ENCODE measurements at regions not wholly inside any gene's neighbourhood (a gene's known extent, or its start where the extent isn't known, plus 50 kb on each side); places are given as distances from the start of the nearest gene placed in this dataset.

DNA sequence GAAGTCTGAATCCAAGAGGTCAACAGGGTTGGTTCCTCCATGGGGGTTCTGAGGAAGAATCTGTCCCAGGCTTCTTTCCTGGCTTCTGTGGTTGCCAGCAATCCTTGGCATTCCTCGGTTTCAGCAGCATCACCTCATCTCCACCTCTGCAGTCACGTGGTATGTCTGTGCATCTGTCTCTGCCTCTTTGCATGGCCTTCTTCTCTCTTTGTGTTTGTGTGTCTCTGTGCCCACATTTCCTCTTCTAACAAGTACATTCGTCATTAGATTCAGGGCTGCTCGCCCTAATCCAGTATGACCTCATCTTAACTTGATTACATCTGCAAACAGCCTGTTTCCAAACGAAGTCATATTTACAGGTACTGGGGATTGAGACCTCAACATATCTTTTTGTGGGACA lies 114.0 kb downstream of the BCOR start:
- Histone ChIP-seq H3K18ac (ENCODE audit: low read depth, low read length) (no peak overlapping the region), H3K79me1 (ENCODE audit: low read depth in 1 of 2, low read length in 2 of 2) (no peaks in the 10 kb centered on the region), H3K4me1 (ENCODE audit: control insufficient read depth, insufficient read depth, low read length) (no peaks in the 10 kb centered on the region; the same call in 1 of the 2 replicates), H2BK120ac (ENCODE audit: low read depth, low read length) (no peak overlapping the region), H3K4ac (ENCODE audit: low read depth, low read length) (no peak overlapping the region), H3K36me3 (ENCODE audit: control insufficient read depth, insufficient read depth, low read length) (no peaks in the 10 kb centered on the region), H3K14ac (replicated peaks; ENCODE audit: low read depth, low read length) (no peak overlapping the region), H3K9me3 (ENCODE audit: control insufficient read depth, insufficient read depth, low read length) (peaks cover 2% of the 10 kb centered on the region; the same call in 1 of the 2 replicates), H3K4me3 (ENCODE audit: insufficient read depth, low read depth, low read length) (no peak overlapping the region), H2BK15ac (ENCODE audit: low read depth, low read length) (no peak overlapping the region), H4K8ac (ENCODE audit: low read depth in 2 of 2, low read length in 2 of 2) (no peak overlapping the region), H3K27ac (ENCODE audit: insufficient read depth, low read length) (no peak overlapping the region), H2AFZ (replicated peaks; ENCODE audit: low read length, poor library complexity) (no peak overlapping the region), H3K27me3 (ENCODE audit: control insufficient read depth, insufficient read depth, low read length) (peaks cover 17% of the 10 kb centered on the region), H4K91ac (ENCODE audit: insufficient read depth, low read depth, low read length) (no peak overlapping the region), H3K23ac (ENCODE audit: low read depth, low read length) (no peak overlapping the region), H2BK5ac (ENCODE audit: low read depth, low read length, poor library complexity, severe bottlenecking) (no peak overlapping the region), H3K9me1 (ENCODE audit: insufficient read depth, low read length) (no peaks in the 10 kb centered on the region), H3K56ac (ENCODE audit: extremely low read depth, insufficient read depth, low read length) (no peak overlapping the region), H2BK20ac (ENCODE audit: low read depth, low read length) (no peak overlapping the region), H4K5ac (ENCODE audit: low read depth, low read length) (no peak overlapping the region), H3K9ac (ENCODE audit: low read depth, low read length) (no peak overlapping the region), H2AK5ac (ENCODE audit: low read depth, low read length) (no peak overlapping the region), H2AK9ac (replicated peaks; ENCODE audit: low read depth, low read length, poor library complexity) (no peak overlapping the region), H4K20me1 (ENCODE audit: insufficient read depth, low read length) (no peaks in the 10 kb centered on the region), H3K4me2 (ENCODE audit: low read depth, low read length) (no peak overlapping the region)
- no TSS peak for BruUV-seq (replicated peaks)
- ChIA-PET POLR2A (ENCODE audit: unreplicated experiment) (no interaction called here), CTCF (no interaction called here)
- ATAC-seq (ENCODE audit: low read depth) (no peak; the same call in 1 of the 2 replicates), DNase-seq (peak; percentile 31)
- TF ChIP-seq, protein P1, sequence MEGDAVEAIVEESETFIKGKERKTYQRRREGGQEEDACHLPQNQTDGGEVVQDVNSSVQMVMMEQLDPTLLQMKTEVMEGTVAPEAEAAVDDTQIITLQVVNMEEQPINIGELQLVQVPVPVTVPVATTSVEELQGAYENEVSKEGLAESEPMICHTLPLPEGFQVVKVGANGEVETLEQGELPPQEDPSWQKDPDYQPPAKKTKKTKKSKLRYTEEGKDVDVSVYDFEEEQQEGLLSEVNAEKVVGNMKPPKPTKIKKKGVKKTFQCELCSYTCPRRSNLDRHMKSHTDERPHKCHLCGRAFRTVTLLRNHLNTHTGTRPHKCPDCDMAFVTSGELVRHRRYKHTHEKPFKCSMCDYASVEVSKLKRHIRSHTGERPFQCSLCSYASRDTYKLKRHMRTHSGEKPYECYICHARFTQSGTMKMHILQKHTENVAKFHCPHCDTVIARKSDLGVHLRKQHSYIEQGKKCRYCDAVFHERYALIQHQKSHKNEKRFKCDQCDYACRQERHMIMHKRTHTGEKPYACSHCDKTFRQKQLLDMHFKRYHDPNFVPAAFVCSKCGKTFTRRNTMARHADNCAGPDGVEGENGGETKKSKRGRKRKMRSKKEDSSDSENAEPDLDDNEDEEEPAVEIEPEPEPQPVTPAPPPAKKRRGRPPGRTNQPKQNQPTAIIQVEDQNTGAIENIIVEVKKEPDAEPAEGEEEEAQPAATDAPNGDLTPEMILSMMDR (conservative IDR thresholded peaks at IDR 0.05; ENCODE audit: low read depth, low read length), result no peak
- TF ChIP-seq NFE2L2 (IDR thresholded peaks at IDR 0.05; ENCODE audit: low read depth, low read length) (no peak), SMC3 (IDR thresholded peaks at IDR 0.05; ENCODE audit: low read depth, low read length) (no peak), CEBPB (IDR thresholded peaks at IDR 0.05; ENCODE audit: low read depth, low read length) (no peak)
- TF ChIP-seq, protein P2, sequence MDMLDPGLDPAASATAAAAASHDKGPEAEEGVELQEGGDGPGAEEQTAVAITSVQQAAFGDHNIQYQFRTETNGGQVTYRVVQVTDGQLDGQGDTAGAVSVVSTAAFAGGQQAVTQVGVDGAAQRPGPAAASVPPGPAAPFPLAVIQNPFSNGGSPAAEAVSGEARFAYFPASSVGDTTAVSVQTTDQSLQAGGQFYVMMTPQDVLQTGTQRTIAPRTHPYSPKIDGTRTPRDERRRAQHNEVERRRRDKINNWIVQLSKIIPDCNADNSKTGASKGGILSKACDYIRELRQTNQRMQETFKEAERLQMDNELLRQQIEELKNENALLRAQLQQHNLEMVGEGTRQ (IDR thresholded peaks at IDR 0.05; ENCODE audit: low read depth, low read length), result peak; percentile 23; the same call in 1 of the 2 replicates
- TF ChIP-seq, protein P3, sequence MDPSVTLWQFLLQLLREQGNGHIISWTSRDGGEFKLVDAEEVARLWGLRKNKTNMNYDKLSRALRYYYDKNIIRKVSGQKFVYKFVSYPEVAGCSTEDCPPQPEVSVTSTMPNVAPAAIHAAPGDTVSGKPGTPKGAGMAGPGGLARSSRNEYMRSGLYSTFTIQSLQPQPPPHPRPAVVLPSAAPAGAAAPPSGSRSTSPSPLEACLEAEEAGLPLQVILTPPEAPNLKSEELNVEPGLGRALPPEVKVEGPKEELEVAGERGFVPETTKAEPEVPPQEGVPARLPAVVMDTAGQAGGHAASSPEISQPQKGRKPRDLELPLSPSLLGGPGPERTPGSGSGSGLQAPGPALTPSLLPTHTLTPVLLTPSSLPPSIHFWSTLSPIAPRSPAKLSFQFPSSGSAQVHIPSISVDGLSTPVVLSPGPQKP (IDR thresholded peaks at IDR 0.05; ENCODE audit: borderline replicate concordance, low read depth, low read length), result no peak
- in situ Hi-C loops (cut with MboI; ENCODE audit: low sequenced_read_pairs) (no loop called here), intact Hi-C loops (cut with micrococcal nuclease) (no loop called here), dilution Hi-C loops (cut with HindIII; ENCODE audit: low sequenced_read_pairs, unreplicated experiment) (no loop called here)
- no CpG with 5 or more reads among the region's 5 CpGs for WGBS, 2 experiments (ENCODE audit: extremely low coverage in 2 of 2, insufficient read length in 1 of 2)

Data from IMR-90 (cell line).